ENCODE measurements at regions not wholly inside any gene's neighbourhood (a gene's known extent, or its start where the extent isn't known, plus 50 kb on each side); places are given as distances from the start of the nearest gene placed in this dataset.
"Not testable (repeated sequence)": the region's sequence is repeated elsewhere in the genome, so short reads cannot be mapped to it uniquely, and the experiment has no call there.

DNA sequence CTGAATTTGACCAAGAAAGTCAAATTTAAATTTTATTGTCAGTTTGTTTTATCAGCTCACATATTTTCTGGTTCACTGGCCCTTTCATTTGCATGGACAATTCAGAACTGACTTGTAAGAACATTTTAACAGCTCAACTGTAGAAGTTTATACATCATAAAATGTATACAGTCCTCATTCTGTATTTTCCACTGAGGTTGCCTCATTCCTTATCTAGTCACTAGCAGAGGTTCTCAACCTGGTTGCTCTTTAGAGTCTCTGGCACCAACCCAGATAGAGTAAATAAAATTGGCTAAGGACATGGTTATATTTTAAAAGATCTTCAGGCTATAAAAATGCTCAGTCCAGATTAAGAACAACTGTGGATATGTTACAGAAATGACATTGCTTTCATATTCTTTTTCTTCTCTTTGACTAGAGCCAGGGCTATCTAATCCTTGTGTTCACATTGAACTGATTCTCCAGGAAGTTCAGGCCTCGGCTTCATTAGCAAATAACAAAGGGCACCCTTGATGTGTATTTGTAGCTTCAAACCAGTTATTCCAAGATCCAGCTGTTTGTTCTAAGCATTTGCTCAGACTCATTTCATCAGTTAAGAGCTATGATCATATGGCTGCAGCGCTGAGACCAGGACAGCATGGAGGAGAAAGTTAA, 782.5 kb downstream of the ETS1 start:
- no peak for DNase-seq

GRCh38 chr11:127803755-127804154, 783.6 kb downstream of the ETS1 start:
- DNase-seq: no peak

- DNase-seq: no peak
Measured at GRCh38 chr11:127800989-127801688, 786.2 kb downstream of the ETS1 start.

GRCh38 chr11:127795326-127795725, 792.0 kb downstream of the ETS1 start:
- DNase-seq: no peak

- DNase-seq: no peak
Measured at GRCh38 chr11:127791844-127792243, 791.3 kb upstream of the KIRREL3 start.

DNA sequence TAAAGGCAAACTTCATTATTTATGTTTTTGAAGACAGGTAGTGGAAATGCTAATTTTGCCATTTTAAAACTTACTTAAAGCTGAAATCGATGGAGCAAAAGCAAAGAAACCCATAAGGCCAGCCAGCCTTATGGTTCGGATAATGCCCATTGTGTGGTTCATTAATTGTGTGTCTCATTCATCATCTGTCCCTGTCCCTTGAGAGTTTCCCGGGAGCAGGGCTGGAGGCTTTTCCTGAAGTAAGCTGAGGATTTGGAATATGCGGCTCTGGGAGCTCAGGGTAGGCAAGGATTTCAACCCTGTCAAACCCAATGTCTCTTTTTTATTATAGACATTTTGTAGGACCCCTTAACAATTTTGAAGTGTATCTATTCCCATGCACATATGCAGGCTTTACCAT, 790.0 kb upstream of the KIRREL3 start:
- DNase-seq: no peak

- DNase-seq: no peak
Measured at GRCh38 chr11:127789927-127790326, 789.4 kb upstream of the KIRREL3 start.

- not testable (repeated sequence) for DNase-seq
Measured at GRCh38 chr11:127772938-127773337, 772.4 kb upstream of the KIRREL3 start.

DNA sequence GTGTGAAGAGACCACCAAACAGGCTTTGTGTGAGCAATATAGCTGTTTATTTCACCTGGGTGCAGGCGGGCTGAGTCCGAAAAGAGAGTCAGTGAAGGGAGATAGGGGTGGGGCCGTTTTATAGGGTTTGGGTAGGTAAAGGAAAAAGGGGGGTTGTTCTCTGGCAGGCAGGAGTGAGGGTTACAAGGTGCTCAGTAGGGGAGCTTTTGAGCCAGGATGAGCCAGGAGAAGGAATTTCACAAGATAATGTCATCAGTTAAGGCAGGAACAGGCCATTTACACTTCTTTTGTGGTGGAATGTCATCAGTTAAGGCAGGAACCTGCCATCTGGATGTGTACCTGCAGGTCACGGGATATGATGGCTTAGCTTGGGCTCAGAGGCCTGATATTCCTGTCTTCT, 768.4 kb upstream of the KIRREL3 start:
- not testable (repeated sequence) for DNase-seq

DNA sequence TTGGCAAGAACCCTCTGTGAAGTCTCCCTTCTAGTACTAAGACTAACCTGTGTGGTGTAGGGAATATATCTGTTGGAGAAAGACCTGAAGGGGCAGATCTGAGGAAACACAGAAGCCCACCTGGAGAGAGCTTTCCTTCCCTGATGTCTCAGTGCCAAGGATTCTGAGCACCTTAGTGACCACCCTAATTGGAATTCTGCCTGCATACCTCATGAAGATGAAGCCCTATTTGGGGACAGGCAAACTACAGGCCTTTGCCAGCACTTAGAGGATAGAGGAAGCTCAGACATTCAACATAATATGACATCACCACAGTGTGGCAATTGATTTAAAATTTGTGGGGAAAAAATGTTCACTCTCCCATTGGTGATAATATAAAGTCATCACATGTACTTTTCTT, 766.2 kb upstream of the KIRREL3 start:
- no peak for DNase-seq

DNA sequence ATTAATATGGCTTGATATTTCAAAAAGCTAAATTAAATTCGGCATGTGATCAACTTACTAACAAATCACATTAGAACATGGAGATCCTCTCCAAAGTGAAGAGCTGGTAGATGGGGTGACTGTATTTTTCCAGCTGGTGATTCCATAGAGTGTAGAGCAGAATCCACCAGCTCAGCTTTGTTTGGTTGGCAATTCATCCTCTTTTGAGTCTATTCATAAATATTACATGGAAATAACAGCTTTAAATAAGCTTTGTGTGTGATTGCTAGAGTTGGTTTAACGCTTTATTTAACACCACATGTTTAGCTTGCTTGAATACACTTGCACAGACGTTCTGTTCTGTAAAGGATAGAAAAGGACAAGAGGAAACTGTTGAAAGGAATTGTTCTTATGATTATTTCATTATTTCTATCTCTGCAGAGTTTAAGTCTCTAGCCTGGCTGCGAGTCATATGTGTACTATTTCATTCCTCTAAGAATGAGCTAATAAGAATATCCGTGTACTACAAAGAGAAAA, 738.3 kb upstream of the KIRREL3 start:
- no peak for DNase-seq

GRCh38 chr11:127737499-127737898, 736.9 kb upstream of the KIRREL3 start:
- DNase-seq: no peak

- no peak for DNase-seq
Measured at GRCh38 chr11:127733552-127733951, 733.0 kb upstream of the KIRREL3 start.

- DNase-seq: no peak
Measured at GRCh38 chr11:127726367-127726766, 725.8 kb upstream of the KIRREL3 start.

GRCh38 chr11:127723714-127724113, 723.1 kb upstream of the KIRREL3 start:
- DNase-seq: no peak

GRCh38 chr11:127713226-127713625, 712.7 kb upstream of the KIRREL3 start:
- DNase-seq: no peak

- no peak for DNase-seq
Measured at GRCh38 chr11:127711748-127712147, 711.2 kb upstream of the KIRREL3 start.

DNA sequence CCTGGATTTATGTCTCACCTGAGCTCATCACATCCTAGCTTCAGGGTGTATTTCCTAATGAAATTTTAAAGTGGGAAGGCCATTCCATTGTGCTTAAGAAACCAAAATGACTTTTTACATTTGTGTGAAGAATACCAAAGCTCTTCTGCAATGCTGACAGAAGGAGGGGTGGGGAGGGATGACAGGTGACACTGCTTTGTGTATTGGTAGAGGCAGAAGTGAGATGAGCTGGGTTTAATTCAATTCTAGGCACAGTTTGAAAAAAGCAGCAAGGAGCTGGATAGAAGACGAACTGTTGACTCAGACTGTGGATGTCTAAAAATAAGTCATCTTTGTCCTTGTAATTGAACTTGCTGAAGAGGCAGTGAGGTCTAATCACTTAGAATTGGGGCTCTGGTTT, 710.3 kb upstream of the KIRREL3 start:
- DNase-seq: no peak

DNA sequence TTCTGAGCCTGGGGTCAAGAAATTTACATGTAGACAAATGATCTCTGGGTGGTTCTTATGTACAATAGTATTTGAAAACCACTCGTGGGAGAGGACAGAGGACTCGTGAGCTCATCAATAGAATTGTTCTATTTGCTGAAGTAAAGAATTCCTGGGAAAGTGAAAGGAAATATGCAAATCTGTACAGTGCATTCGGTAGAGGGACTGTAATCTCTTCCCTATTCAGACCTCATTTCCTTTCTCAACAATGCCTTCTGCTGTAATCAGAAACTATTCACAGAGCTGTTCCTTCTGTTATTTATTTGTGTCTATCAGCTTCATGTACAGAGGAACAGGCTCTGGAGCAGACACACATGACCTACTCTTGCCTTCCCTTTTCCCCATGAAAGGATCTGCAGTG, 709.4 kb upstream of the KIRREL3 start:
- DNase-seq: no peak

GRCh38 chr11:127693686-127694085, 693.1 kb upstream of the KIRREL3 start:
- DNase-seq: no peak

- DNase-seq: no peak
Measured at GRCh38 chr11:127683321-127683720, 682.8 kb upstream of the KIRREL3 start.

GRCh38 chr11:127679816-127680545, 679.4 kb upstream of the KIRREL3 start:
- DNase-seq: no peak

DNA sequence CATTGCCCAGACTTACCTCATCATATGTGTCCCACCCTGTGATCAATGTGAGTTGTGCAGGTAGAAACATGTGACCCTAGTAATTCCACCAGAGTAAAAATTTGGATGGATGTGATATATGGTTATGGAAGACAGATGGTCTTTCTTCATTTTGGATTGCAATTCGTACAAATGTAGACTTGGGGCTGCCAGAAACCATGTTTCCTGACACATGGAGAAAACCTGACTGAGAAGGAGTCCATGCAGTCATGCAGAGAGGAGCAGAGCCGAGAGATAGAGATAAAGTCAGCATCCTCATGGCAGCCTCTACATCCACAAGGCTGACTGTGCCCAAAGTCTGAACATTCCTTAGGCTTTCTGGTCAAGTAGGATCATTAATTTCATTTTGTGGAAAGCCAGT, 678.1 kb upstream of the KIRREL3 start:
- no peak for DNase-seq
